ENCODE measurements at regions not wholly inside any gene's neighbourhood (a gene's known extent, or its start where the extent isn't known, plus 50 kb on each side); places are given as distances from the start of the nearest gene placed in this dataset.

GRCh38 chr18:28767201-28767600, 590.3 kb upstream of the CDH2 start:
- DNase-seq (ENCODE audit: low spot score): no peak
- Histone ChIP-seq H3K4me3 (no peak overlapping the region), H3K27ac (no peak overlapping the region)
- no peak for TF ChIP-seq CTCF (IDR thresholded peaks at IDR 0.05)

DNA sequence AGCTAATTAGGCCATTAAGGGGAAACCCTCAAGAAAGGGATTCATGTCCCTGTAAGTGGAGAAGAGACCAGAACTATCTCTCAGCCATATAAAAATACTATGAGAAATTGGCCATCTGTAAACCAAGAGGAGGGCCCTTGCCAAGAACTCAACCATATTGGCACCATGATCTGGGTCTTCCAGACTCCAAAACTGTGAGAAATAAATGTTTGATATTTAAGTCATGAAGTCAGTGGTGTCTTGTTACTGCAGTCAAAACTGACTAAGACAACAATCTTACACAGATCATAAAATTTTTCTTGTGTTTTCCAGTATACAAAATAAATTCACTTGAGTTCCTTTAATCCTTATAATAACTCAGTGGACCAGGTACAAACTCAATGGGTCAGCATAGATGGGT, 589.8 kb upstream of the CDH2 start:
- TF ChIP-seq CTCF (IDR thresholded peaks at IDR 0.05): no peak
- no peak overlapping the region for H3K27ac ChIP-seq
- no peak for DNase-seq (ENCODE audit: low spot score)
- H3K4me3 ChIP-seq: no peak overlapping the region

DNA sequence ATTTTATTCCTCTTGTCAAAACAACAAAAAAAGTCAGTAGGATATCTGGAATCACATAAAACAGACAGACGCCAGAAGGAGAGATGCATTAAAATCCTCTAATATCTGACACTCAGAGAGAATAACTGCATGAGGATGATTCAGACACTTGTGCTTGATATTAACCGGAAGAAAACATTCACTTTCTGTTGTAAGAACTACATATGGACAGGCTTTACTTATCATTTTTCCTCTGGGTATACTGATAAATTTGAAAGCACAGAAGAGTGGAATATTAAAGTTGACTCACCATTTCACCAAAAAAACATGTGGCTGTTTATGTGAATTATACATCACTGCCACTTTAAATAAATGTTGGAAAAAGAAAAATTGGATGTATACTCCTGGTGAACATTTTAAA, 589.1 kb upstream of the CDH2 start:
- TF ChIP-seq CTCF (IDR thresholded peaks at IDR 0.05): no peak
- DNase-seq (ENCODE audit: low spot score): no peak

GRCh38 chr18:28760299-28760698, 583.4 kb upstream of the CDH2 start:
- Histone ChIP-seq H3K27ac (no peak overlapping the region), H3K4me3 (no peak overlapping the region)
- TF ChIP-seq CTCF (IDR thresholded peaks at IDR 0.05): no peak
- DNase-seq (ENCODE audit: low spot score): no peak

More for the DNA sequence above, 589.1 kb upstream of the CDH2 start:
- Histone ChIP-seq H3K27ac (no peak overlapping the region), H3K4me3 (no peak overlapping the region)

DNA sequence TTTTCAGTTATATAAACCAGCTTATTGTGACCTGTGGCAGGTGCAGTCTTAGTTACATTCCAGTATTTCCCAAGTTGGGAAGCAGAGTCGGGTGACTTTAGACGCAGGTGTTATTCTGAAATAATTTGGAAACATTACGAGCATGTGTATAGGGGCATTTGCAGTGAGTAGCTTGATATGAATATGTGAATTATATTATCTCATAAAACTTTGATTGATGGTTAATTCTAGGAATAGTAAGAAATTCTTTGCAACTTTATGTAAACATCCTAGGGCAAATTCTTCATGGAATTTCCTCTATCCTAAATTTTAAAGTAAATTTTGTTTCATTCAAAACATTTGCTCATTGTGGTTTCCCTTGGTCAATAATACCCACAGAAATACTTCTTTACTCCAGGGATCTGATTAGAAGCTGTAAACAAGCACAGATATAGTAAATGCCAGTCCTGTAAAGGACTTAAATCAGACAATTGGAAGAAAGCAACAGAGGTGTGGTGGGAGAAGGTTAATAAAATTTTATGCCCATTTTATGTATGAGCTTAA, 580.6 kb upstream of the CDH2 start:
- no peak for TF ChIP-seq CTCF (IDR thresholded peaks at IDR 0.05)
- H3K4me3 ChIP-seq: no peak overlapping the region
- no peak for DNase-seq (ENCODE audit: low spot score)
- H3K27ac ChIP-seq: no peak overlapping the region

- no peak for TF ChIP-seq CTCF (IDR thresholded peaks at IDR 0.05)
- no peak for DNase-seq (ENCODE audit: low spot score)
- H3K4me3 ChIP-seq: no peak overlapping the region
- no peak overlapping the region for H3K27ac ChIP-seq
Observed at GRCh38 chr18:28743115-28743514, 566.2 kb upstream of the CDH2 start.

DNA sequence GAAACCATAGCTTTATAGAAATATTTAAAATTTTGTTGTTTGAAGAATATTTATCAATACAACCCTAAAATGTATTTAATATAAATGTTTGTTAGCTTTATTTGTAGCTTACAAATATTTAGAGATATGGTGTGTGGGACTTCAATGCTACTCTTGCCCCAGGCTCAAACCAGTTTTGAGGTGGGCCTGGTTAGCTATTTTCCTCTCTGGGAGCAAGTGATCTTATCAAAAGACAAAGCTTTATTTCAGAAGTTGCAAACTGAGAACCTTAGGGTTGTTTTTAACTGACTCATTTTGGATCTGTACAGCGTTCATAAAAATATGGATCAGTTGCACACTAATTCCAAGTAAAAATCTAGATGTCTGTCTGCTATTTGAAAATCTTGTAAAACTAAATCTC, 563.6 kb upstream of the CDH2 start:
- no peak overlapping the region for H3K4me3 ChIP-seq
- no peak for TF ChIP-seq CTCF (IDR thresholded peaks at IDR 0.05)
- no peak for DNase-seq (ENCODE audit: low spot score)
- H3K27ac ChIP-seq: no peak overlapping the region
